AG08395 (cell line): ENCODE measurements at regions not wholly inside any gene's neighbourhood (a gene's known extent, or its start where the extent isn't known, plus 50 kb on each side); places are given as distances from the start of the nearest gene placed in this dataset.

ENCODE experiments used
- DNase-seq: peaks from one replicate; pipeline ENCODE4 v3.0.0; 2012; ENCODE audit warnings: mixed read lengths, low spot score

- DNase-seq: no peak
Observed at GRCh38 chr6:139812939-139813338, 438.5 kb upstream of the CITED2 start.

GRCh38 chr6:139801571-139802321 lies 427.3 kb upstream of the CITED2 start:
- no peak for DNase-seq

DNA sequence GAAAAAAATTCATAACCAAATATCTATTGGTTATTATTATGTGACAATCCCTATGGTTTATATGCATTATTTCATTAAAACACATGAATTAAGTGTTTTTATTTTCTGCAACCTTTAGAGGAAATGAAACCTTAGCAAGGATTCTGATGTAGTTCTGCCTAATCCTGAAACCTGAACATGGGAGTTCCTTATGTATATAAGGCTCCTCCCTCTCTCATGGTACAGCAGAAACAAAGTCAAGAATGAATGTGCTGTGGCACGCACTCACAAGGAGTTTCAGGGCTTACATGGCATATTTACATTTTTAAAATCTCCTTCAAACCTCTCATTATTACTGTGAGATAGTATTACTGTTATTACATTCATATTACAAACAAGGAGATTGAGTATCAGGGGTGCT lies 426.4 kb upstream of the CITED2 start:
- no peak for DNase-seq

DNA sequence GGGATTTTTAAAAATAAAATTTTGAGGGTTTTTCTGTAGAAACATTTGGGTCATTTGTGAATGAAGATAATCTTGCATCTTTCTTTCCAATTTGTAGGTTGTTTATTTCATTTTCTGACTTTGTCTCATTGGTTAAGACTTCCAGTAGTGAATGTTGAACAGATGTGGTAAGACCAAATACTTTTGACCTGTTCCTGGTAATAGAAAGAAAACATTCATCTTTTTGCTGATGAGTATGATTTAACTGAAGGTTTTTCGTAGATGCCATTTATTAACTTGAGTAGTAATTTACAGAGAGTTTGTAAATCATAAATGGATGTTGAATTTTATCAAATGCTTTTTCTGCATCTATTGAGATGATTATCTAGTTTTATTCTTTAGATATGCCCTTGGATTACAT lies 416.1 kb upstream of the CITED2 start:
- DNase-seq: no peak

GRCh38 chr6:139784222-139784769 lies 409.8 kb upstream of the CITED2 start:
- no peak for DNase-seq

- no peak for DNase-seq
Observed at GRCh38 chr6:139779988-139780774, 405.7 kb upstream of the CITED2 start.

DNA sequence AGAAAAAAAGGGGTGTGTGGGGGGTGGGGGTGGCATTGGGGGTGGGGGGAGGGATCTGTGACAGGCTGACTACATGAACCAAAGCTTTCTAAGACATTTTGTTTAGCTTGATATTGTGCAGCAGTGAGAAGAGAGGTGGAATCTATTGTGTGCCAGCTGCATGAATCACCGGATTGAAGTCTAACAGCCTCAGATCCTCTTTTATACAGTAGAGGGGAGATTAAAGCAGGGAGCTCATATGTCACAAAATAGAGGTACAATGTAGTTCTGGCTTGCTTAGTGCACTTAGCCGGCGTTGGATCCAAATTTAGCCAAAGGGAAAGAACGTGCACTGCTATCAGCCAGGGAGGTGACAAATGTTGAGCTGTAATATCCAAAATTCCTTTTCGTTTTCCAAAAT lies 404.2 kb upstream of the CITED2 start:
- DNase-seq: peak; percentile 45

- DNase-seq: no peak
Observed at GRCh38 chr6:139778106-139778505, 403.7 kb upstream of the CITED2 start.

DNA sequence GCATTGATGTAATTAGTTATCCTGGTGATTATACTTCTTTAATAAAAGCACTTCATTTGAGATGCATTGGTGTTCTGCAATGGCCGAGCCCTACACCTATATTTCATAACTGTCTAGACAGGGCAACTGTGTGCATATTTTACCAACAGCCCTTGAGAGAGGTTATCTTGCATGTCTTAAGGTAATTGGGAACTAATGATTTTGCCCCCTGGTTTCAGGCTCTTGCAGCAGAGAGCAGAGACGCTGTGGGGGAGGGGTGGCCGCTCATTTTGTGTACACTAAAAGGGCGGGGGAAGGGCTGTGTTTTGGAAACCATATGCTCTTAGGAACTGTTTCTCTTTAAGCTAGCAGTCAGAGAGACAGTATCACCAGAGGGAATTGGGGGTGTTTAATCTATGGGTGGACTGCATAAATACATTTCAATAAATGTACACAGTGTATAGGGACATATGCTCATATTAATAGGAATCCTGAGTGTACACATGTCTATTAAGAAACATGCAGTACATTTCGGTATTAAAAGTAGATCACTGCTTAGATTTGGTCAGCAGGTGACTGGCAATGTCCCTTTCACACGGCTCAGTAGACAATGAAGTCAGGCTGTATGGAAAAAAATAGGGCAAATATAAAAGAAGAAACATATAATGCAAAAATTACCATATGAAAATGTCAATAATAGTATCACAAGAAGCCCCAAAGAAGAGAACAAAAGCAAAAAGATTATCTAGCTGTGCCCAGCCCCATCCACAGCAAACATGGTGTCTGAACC lies 402.9 kb upstream of the CITED2 start:
- no peak for DNase-seq

GRCh38 chr6:139776041-139776440 lies 401.6 kb upstream of the CITED2 start:
- DNase-seq: no peak

DNA sequence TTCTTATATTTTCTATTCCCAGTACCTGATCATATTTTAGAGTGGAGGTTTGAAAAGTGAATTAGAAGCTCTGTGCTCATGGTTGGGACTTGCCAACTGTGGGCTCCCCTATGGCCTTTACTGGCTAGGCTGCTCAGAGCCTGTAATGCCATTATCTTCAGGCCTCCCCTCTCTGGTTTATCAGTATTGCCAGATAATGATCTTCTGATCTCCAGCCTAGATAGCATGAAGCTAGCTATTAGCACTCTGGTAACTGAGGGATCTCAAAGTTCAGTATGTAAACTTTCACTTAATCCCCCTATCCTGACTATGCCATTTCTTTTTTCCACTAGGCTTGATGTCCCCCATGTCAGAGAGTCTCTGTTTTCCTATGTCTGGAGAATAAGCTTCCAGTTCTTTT lies 393.7 kb upstream of the CITED2 start:
- no peak for DNase-seq

DNA sequence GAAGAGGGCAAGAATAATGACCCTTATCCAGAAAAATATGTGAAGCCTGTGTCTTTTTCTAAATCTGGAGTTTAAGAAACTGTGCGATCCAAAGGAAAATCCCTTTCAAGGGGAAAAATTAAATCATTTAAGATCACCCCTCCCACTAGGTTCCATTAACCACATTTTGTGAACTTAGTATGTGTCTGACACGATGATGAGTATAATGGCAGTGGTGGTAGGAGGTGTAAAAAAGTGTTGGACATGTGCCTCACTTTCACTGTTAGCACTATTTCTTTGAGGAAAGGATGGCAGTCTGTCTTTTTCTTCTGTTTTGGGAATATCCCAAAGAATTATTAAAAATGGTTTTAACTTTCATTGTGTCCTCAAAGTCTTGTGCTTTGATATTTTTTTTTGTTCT lies 392.3 kb upstream of the CITED2 start:
- no peak for DNase-seq

DNA sequence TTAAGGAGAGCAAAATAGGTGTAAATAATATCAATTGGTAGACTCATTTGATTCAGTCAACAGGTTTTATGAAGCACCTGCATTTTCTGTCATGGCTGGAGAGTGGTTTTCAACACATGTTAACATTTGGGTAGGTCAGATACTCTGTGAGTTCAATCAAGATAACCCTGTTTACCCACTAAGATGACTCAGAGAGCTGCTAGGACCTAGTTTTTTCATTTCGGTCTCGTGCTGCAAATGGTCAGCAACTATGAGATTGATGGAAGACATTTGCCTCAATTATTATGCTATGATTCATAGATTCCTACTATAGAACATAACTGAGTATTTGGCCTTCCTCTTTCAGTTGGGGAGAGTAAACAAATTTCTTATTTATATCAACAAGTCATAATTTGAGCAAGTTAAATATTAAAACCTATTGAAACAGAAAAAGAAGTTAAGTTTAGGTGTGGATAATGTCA lies 391.4 kb upstream of the CITED2 start:
- no peak for DNase-seq

GRCh38 chr6:139764498-139764986 lies 390.1 kb upstream of the CITED2 start:
- peak; percentile 89 for DNase-seq

DNA sequence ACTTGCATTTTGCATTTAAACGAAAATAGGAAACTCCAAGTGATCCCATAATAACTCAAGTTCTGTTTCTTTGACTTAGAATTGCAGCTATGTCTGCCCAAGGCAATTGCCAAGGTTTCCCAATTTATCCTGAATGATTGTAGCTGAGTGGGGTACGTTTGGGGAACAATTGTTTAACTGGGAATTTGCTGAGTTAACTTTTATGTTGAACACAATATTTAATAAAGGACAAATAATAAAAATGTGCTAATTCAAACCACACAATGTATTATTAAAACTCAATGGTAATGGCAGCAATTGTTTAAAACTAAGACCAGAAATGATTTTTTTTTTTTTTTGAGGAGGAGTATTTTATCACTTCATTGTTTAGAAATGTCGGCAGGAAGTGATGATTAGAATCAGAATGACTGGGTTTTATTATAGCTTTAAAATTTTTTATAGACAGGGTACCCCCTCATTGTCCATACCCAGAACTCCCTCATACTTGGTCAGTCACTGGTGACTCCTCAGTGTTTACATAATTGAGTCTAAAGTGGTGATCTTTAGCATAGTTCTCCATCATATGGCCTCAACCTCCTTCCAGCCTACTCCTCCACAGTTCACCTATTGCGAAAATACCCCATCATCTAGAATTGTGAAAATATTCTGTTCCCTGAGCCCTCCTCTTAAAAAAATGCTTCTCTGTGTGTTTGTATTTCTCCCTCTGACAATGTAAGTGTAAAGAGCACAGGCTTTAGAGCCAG lies 389.2 kb upstream of the CITED2 start:
- DNase-seq: no peak

- no peak for DNase-seq
Observed at GRCh38 chr6:139762587-139763031, 388.2 kb upstream of the CITED2 start.

- no peak for DNase-seq
Observed at GRCh38 chr6:139760128-139760527, 385.7 kb upstream of the CITED2 start.

DNA sequence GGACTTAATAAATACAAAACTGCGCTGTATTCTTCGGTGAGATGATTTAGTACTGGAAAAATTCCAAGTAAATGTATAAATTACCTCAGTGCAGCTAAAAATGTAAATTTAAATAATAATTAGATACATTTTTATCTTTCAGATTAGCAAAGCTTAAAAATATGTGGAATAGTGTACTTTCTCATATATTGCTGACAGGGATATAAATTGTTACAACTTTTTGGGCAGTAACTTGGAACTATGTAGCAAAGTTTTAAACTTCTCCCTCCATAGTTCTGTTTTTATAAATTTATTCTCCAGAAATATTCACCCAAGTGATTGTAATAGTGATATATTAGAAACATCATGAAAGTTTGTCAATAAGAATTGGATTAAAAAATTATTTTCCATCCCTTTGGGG lies 384.6 kb upstream of the CITED2 start:
- no peak for DNase-seq

GRCh38 chr6:139758209-139758611 lies 383.8 kb upstream of the CITED2 start:
- DNase-seq: no peak

GRCh38 chr6:139757784-139758183 lies 383.3 kb upstream of the CITED2 start:
- DNase-seq: peak; percentile 33

DNA sequence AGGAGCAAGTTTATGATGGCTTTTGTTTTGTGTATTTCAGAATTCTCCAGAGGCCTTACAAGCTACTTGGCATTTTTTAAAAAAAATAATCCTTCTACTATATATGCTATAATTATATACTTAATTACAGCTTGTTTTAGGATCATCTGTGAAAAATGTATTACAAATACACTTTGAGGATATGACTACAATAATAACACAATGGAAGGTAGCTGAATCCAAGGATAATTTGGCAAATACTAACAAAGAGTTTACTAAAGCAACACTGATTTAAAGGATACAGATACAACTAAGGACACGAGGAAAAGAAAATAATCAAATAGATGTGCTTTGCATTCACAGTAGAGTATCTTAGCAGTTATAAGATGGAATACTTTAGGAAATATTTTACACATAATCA lies 381.9 kb upstream of the CITED2 start:
- no peak for DNase-seq
